Caco-2 (cell line): ENCODE measurements at regions not wholly inside any gene's neighbourhood (a gene's known extent, or its start where the extent isn't known, plus 50 kb on each side); places are given as distances from the start of the nearest gene placed in this dataset.
"Not testable (repeated sequence)": the region's sequence is repeated elsewhere in the genome, so short reads cannot be mapped to it uniquely, and the experiment has no call there.

Experiments used
- BruUV-seq: library from RNA; stranded (reverse); fragments of 400-500 nt; replicated peaks from 2 replicates; lab custom pipeline; 2021; lab: Mats Ljungman, UMichigan
- CTCF ChIA-PET: fragments of 300-600 bp; sonication (Branson Sonifier 250); formaldehyde crosslinking; loops from one replicate; lab custom pipeline; 2022; ENCODE audit warnings: antibody characterized with exemption; lab: Charles Lee
- POLR2A ChIA-PET: fragments of 300-600 bp; sonication (Branson Sonifier 250); formaldehyde crosslinking; loops from one replicate; lab custom pipeline; 2022; ENCODE audit warnings: antibody characterized with exemption; lab: Charles Lee
- DNase-seq, 2 experiments: peaks; one replicate each; pipeline versions ENCODE4 v3.0.0 to v3.0.0-alpha.2; 2020 to 2022
- H3K27me3 ChIP-seq: replicated peaks from 2 replicates; pipeline ENCODE4 v1.6.0; 2011; ENCODE audit warnings: low read length; ENCODE audit not compliant: control insufficient read depth, insufficient read depth
- H3K36me3 ChIP-seq: 2 replicates; pipeline ENCODE4 v1.5.1; 2011; ENCODE audit warnings: low read length; ENCODE audit not compliant: control insufficient read depth, insufficient read depth
- H3K4me1 ChIP-seq: fragments of 250-450 bp; sonication (Bioruptor Pico); 2 replicates; pipeline ENCODE4 v1.5.1; 2020; ENCODE audit warnings: mild to moderate bottlenecking
- H3K4me3 ChIP-seq: 2 replicates; pipeline ENCODE4 v1.5.1; 2011; ENCODE audit warnings: low read depth, mild to moderate bottlenecking, control low read depth, low read length
- H3K9me3 ChIP-seq: fragments of 250-450 bp; sonication (Bioruptor Pico); 2 replicates; pipeline ENCODE4 v1.5.1; 2020; ENCODE audit warnings: mild to moderate bottlenecking, moderate library complexity
- H3K27ac Mint-ChIP-seq: one replicate; pipeline ENCODE4 v1.8.0; 2022; ENCODE audit warnings: mixed read lengths; ENCODE audit not compliant: unreplicated experiment
- H3K27me3 Mint-ChIP-seq: one replicate; pipeline ENCODE4 v1.8.0; 2022; ENCODE audit warnings: mixed read lengths; ENCODE audit not compliant: insufficient read depth, unreplicated experiment
- H3K36me3 Mint-ChIP-seq: one replicate; pipeline ENCODE4 v1.8.0; 2022; ENCODE audit warnings: mild to moderate bottlenecking, mixed read lengths; ENCODE audit not compliant: insufficient read depth, unreplicated experiment
- H3K4me1 Mint-ChIP-seq: one replicate; pipeline ENCODE4 v1.8.0; 2022; ENCODE audit warnings: low read depth, mixed read lengths; ENCODE audit not compliant: unreplicated experiment
- H3K4me3 Mint-ChIP-seq: one replicate; pipeline ENCODE4 v1.8.0; 2022; ENCODE audit warnings: mild to moderate bottlenecking, moderate library complexity, mixed read lengths; ENCODE audit not compliant: unreplicated experiment
- H3K9me3 Mint-ChIP-seq: one replicate; pipeline ENCODE4 v1.8.0; 2022; ENCODE audit warnings: mixed read lengths; ENCODE audit not compliant: unreplicated experiment
- CTCF ChIP-seq, 2 experiments: fragments of 200-600 bp in 1 of 2; IDR thresholded peaks; 1 replicate in 1 of 2; 2 replicates in 1 of 2; pipeline versions ENCODE4 v1.5.1 to v1.8.0; 2011 to 2022; ENCODE audit warnings: antibody characterized with exemption in 1 of 2, control low read depth in 1 of 2, inconsistent platforms in 1 of 2, low read depth in 1 of 2, low read length in 1 of 2, mild to moderate bottlenecking in 1 of 2, moderate library complexity in 1 of 2; ENCODE audit not compliant: insufficient read depth in 1 of 2, severe bottlenecking in 1 of 2, unreplicated experiment in 1 of 2
- intact Hi-C: fragments of 100-400 bp; cut with micrococcal nuclease; formaldehyde crosslinking; loops from one replicate; pipeline ENCODE4 v1.10.0; 2022; ENCODE audit not compliant: unreplicated experiment

GRCh38 chr9:38486056-38486615 lies 61.9 kb upstream of the IGFBPL1 start:
- no peak for TF ChIP-seq CTCF (IDR thresholded peaks at IDR 0.05; ENCODE audit: insufficient read depth in 1 of 2, low read depth in 1 of 2, low read length in 1 of 2, severe bottlenecking in 1 of 2, unreplicated experiment in 1 of 2)
- Histone ChIP-seq H3K9me3 (no peaks in the 10 kb centered on the region), H3K4me1 (no peaks in the 10 kb centered on the region), H3K36me3 (no peaks in the 10 kb centered on the region), H3K4me3 (no peak overlapping the region), H3K27me3 (no peaks in the 10 kb centered on the region)
- DNase-seq: no peak
- Mint-ChIP-seq H3K4me3 (no peak overlapping the region), H3K27ac (no peak overlapping the region), H3K4me1 (no peaks in the 10 kb centered on the region), H3K36me3 (no peaks in the 10 kb centered on the region), H3K9me3 (no peaks in the 10 kb centered on the region), H3K27me3 (no peaks in the 10 kb centered on the region)
- CTCF ChIA-PET: no interaction called here
- intact Hi-C loops: no loop called here
- BruUV-seq: no TSS peak
- POLR2A ChIA-PET: no interaction called here

GRCh38 chr9:38484076-38484665 lies 59.9 kb upstream of the IGFBPL1 start:
- H3K36me3 ChIP-seq, H3K27me3 ChIP-seq, H3K4me1 Mint-ChIP-seq, CTCF ChIA-PET, H3K9me3 Mint-ChIP-seq, H3K9me3 ChIP-seq, BruUV-seq, H3K27me3 Mint-ChIP-seq, H3K36me3 Mint-ChIP-seq, POLR2A ChIA-PET, H3K4me1 ChIP-seq, DNase-seq, H3K4me3 ChIP-seq, H3K27ac Mint-ChIP-seq, intact Hi-C loops, H3K4me3 Mint-ChIP-seq: not testable (repeated sequence)

DNA sequence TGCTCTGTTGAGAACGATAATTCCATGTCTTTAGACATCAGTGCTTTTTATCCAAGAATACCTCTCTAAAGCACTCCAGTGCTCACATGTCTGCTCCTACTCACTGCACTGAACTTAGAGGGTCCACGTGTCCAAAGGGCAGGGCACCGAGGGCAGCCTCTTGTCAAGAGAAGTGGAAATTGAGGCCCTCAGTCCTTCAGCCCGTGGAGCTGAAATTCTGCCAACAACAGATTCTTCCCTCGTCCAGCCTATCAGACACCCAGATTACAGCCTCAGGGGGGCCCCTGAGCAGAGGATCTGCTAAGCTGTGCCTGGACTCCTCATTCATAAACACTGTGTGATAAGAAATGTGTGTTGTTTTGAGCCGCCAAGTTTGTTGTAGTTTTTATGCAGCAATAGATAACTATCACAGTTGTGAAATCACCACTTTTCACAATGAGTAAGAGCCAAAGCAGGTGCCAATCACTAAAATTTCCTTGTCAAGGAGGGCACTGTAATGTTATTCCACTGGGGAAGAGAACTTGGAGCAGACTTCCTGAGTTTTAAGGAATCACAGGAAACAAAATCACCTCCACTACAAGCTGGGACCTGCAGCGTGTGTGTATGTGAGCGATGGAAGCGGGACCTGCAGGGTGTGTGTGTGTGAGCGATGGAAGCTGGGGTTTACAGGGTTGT lies 58.8 kb upstream of the IGFBPL1 start:
- no peak for TF ChIP-seq CTCF (IDR thresholded peaks at IDR 0.05; ENCODE audit: insufficient read depth in 1 of 2, low read depth in 1 of 2, low read length in 1 of 2, severe bottlenecking in 1 of 2, unreplicated experiment in 1 of 2)
- no peaks in the 10 kb centered on the region for H3K9me3 Mint-ChIP-seq
- POLR2A ChIA-PET: no interaction called here
- H3K4me1 ChIP-seq: no peaks in the 10 kb centered on the region
- H3K4me3 ChIP-seq: no peak overlapping the region
- H3K4me3 Mint-ChIP-seq: no peak overlapping the region
- H3K4me1 Mint-ChIP-seq: no peaks in the 10 kb centered on the region
- no peaks in the 10 kb centered on the region for H3K36me3 ChIP-seq
- H3K36me3 Mint-ChIP-seq: no peaks in the 10 kb centered on the region
- H3K27me3 ChIP-seq: no peaks in the 10 kb centered on the region
- no peaks in the 10 kb centered on the region for H3K9me3 ChIP-seq
- no peak for DNase-seq
- BruUV-seq: no TSS peak
- no peak overlapping the region for H3K27ac Mint-ChIP-seq
- intact Hi-C loops: no loop called here
- no peaks in the 10 kb centered on the region for H3K27me3 Mint-ChIP-seq
- CTCF ChIA-PET: no interaction called here
